Calu3 (cell line): ENCODE measurements at regions not wholly inside any gene's neighbourhood (a gene's known extent, or its start where the extent isn't known, plus 50 kb on each side); places are given as distances from the start of the nearest gene placed in this dataset.
"Not testable (repeated sequence)": the region's sequence is repeated elsewhere in the genome, so short reads cannot be mapped to it uniquely, and the experiment has no call there.

ENCODE experiments used
- BruUV-seq: library from RNA; stranded (reverse); fragments of 400-500 nt; replicated peaks from 2 replicates; lab custom pipeline; 2021; lab: Mats Ljungman, UMichigan
- CTCF ChIA-PET: fragments of 300-600 bp; sonication (Branson Sonifier 250); formaldehyde crosslinking; loops from one replicate; lab custom pipeline; 2022; ENCODE audit warnings: antibody characterized with exemption; lab: Charles Lee
- DNase-seq: peaks from one replicate; pipeline ENCODE4 v3.0.0; 2022
- H3K27ac Mint-ChIP-seq: one replicate; pipeline ENCODE4 v1.8.0; 2022; ENCODE audit warnings: mixed read lengths; ENCODE audit not compliant: unreplicated experiment
- H3K27me3 Mint-ChIP-seq: one replicate; pipeline ENCODE4 v1.8.0; 2022; ENCODE audit warnings: mixed read lengths; ENCODE audit not compliant: unreplicated experiment
- H3K36me3 Mint-ChIP-seq: one replicate; pipeline ENCODE4 v1.8.0; 2022; ENCODE audit warnings: mild to moderate bottlenecking, moderate library complexity, mixed read lengths; ENCODE audit not compliant: insufficient read depth, unreplicated experiment
- H3K4me1 Mint-ChIP-seq: one replicate; pipeline ENCODE4 v1.8.0; 2022; ENCODE audit warnings: mild to moderate bottlenecking, low read depth, mixed read lengths; ENCODE audit not compliant: unreplicated experiment
- H3K4me3 Mint-ChIP-seq: one replicate; pipeline ENCODE4 v1.8.0; 2022; ENCODE audit warnings: mild to moderate bottlenecking, low read depth, moderate library complexity, mixed read lengths; ENCODE audit not compliant: unreplicated experiment
- H3K9me3 Mint-ChIP-seq: one replicate; pipeline ENCODE4 v1.8.0; 2022; ENCODE audit warnings: low read depth, mixed read lengths; ENCODE audit not compliant: unreplicated experiment
- intact Hi-C: fragments of 100-400 bp; cut with micrococcal nuclease; formaldehyde crosslinking; loops from one replicate; pipeline ENCODE4 v1.10.0; 2022; ENCODE audit not compliant: unreplicated experiment
- TF ChIP-seq, protein P1 (sequence below): fragments of 200-600 bp; IDR thresholded peaks from one replicate; pipeline ENCODE4 v1.8.0; 2022; ENCODE audit warnings: antibody characterized with exemption; ENCODE audit not compliant: unreplicated experiment

- no peaks in the 10 kb centered on the region for H3K27me3 Mint-ChIP-seq
- CTCF ChIA-PET = no interaction called here
- BruUV-seq = no TSS peak
Measured at GRCh38 chrX:42375086-42375485, 402.9 kb downstream of the PPP1R2C start.

DNA sequence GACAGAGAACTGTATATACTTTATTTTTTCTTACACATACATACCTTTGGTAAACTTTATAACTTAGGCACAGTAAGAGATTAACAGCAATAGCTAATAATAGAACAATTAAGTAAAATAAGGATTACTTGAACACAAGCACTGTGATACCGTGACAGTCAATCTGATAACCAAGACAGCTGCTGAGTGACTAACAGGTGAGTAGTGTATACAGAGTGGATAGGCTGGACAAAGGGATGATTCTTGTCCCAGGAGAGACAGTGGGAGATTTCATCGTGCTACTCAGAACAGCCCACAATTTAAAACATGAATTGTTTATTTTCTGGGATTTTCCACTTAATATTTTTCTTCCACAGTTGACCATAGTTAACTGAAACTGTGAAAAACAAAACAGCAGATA is 411.8 kb downstream of the PPP1R2C start:
- TF ChIP-seq, protein P1, sequence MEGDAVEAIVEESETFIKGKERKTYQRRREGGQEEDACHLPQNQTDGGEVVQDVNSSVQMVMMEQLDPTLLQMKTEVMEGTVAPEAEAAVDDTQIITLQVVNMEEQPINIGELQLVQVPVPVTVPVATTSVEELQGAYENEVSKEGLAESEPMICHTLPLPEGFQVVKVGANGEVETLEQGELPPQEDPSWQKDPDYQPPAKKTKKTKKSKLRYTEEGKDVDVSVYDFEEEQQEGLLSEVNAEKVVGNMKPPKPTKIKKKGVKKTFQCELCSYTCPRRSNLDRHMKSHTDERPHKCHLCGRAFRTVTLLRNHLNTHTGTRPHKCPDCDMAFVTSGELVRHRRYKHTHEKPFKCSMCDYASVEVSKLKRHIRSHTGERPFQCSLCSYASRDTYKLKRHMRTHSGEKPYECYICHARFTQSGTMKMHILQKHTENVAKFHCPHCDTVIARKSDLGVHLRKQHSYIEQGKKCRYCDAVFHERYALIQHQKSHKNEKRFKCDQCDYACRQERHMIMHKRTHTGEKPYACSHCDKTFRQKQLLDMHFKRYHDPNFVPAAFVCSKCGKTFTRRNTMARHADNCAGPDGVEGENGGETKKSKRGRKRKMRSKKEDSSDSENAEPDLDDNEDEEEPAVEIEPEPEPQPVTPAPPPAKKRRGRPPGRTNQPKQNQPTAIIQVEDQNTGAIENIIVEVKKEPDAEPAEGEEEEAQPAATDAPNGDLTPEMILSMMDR = no peak
- Mint-ChIP-seq H3K27ac (no peak overlapping the region), H3K36me3 (no peaks in the 10 kb centered on the region), H3K4me1 (no peaks in the 10 kb centered on the region), H3K27me3 (no peaks in the 10 kb centered on the region), H3K9me3 (no peaks in the 10 kb centered on the region), H3K4me3 (no peak overlapping the region)
- CTCF ChIA-PET = no interaction called here
- no peak for DNase-seq
- no TSS peak for BruUV-seq
- intact Hi-C loops = no loop called here

More at GRCh38 chrX:42375086-42375485, 402.9 kb downstream of the PPP1R2C start:
- Mint-ChIP-seq H3K4me3 (no peak overlapping the region), H3K36me3 (no peaks in the 10 kb centered on the region), H3K9me3 (no peaks in the 10 kb centered on the region), H3K27ac (no peak overlapping the region), H3K4me1 (no peaks in the 10 kb centered on the region)
- DNase-seq = no peak
- intact Hi-C loops = no loop called here
- TF ChIP-seq, protein P1 = no peak

DNA sequence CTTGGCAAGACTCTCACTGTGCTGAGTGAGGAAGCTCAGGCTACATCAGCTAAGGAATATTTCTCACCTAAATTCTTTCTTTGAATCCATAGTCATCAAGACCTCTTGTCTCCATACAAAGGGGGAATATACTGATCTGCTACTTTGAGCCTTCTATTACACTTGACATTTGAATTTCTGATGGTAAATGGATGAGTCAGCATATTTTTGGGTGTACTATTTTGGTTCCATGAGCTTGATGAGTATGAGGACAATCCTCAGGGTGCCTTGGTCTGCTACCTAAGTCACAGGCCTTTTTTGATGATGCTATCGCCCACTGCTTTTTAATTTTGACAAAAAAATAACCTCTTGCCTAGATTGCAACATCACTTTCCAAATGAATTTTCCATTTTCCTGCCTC is 415.7 kb downstream of the PPP1R2C start:
- no TSS peak for BruUV-seq
- no peaks in the 10 kb centered on the region for H3K27me3 Mint-ChIP-seq

GRCh38 chrX:42342981-42343380 is 419.6 kb upstream of the CASK start:
- H3K9me3 Mint-ChIP-seq, intact Hi-C loops, H3K4me1 Mint-ChIP-seq, H3K4me3 Mint-ChIP-seq, H3K36me3 Mint-ChIP-seq, H3K27me3 Mint-ChIP-seq, H3K27ac Mint-ChIP-seq, BruUV-seq, CTCF ChIA-PET: not testable (repeated sequence)
- peak; percentile 65 for DNase-seq

More for the DNA sequence above, 415.7 kb downstream of the PPP1R2C start:
- no peaks in the 10 kb centered on the region for H3K4me1 Mint-ChIP-seq
- TF ChIP-seq, protein P1 = no peak
- H3K4me3 Mint-ChIP-seq = no peak overlapping the region
- DNase-seq = no peak
- intact Hi-C loops = no loop called here
- no peaks in the 10 kb centered on the region for H3K9me3 Mint-ChIP-seq
- no peaks in the 10 kb centered on the region for H3K36me3 Mint-ChIP-seq
- no peak overlapping the region for H3K27ac Mint-ChIP-seq
- CTCF ChIA-PET = no interaction called here
